ENCODE measurements at regions not wholly inside any gene's neighbourhood (a gene's known extent, or its start where the extent isn't known, plus 50 kb on each side); places are given as distances from the start of the nearest gene placed in this dataset.

DNA sequence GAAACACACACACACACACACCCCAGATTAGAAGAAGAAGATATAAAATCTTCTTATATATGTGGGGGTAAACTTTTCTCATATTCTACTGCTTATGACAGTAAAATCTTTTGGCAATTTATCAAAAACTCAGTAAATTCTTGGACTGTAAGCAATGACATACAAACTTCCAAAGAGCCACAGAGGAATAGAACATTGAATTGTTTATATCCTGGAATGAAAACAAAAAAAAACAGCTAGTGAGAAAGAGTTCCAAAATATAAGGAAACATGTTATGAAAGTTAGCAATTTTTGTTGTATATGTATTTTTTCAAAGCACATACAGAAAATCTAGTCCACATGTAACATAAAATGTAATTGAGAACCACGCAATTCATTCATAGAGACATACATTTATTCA is 764.9 kb downstream of the DSC3 start:
- Histone ChIP-seq H3K4me3 (no peak overlapping the region), H3K27ac (no peak overlapping the region)
- no peak for DNase-seq (ENCODE audit: low spot score)
- TF ChIP-seq, protein P1, sequence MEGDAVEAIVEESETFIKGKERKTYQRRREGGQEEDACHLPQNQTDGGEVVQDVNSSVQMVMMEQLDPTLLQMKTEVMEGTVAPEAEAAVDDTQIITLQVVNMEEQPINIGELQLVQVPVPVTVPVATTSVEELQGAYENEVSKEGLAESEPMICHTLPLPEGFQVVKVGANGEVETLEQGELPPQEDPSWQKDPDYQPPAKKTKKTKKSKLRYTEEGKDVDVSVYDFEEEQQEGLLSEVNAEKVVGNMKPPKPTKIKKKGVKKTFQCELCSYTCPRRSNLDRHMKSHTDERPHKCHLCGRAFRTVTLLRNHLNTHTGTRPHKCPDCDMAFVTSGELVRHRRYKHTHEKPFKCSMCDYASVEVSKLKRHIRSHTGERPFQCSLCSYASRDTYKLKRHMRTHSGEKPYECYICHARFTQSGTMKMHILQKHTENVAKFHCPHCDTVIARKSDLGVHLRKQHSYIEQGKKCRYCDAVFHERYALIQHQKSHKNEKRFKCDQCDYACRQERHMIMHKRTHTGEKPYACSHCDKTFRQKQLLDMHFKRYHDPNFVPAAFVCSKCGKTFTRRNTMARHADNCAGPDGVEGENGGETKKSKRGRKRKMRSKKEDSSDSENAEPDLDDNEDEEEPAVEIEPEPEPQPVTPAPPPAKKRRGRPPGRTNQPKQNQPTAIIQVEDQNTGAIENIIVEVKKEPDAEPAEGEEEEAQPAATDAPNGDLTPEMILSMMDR (IDR thresholded peaks at IDR 0.05), result no peak

DNA sequence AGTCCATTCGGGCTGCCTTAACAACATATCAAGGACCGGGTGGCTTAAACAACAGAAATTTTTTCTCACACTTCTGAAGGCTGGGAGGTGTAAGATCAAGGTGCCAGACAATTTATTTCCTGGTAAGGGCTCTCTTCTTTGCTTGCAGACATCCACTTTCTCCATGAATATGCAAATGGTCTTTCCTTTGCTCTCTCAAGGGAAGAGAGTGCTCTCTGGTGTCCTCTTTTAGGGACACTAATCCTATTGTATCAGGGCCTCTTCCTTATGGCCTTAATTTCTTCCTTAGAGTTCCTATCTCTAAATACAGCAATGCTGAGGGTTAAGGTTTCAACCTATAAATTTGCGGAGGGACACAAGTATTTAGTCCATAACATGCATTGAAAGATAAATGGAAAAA is 770.8 kb downstream of the DSC3 start:
- no peak overlapping the region for H3K27ac ChIP-seq
- TF ChIP-seq, protein P1 (IDR thresholded peaks at IDR 0.05), result no peak
- DNase-seq (ENCODE audit: low spot score), result no peak

DNA sequence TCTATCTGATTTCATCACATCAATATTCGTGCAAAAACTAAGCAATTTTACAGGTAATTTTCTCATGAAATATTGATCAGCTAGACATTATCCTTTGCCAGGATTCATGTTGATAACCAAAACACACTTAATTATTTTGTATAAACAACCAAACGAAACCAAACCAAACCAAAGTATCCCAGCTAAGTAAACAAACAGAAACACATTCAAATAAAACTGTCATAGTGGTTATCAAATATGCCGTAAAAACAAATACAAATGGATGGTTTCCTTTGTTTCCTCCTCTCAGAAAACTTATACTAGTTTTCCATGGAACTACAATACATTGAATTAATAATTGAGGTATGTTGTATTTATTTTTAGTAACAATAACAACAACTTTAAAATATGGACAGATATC is 777.4 kb downstream of the DSC3 start:
- TF ChIP-seq, protein P1 (IDR thresholded peaks at IDR 0.05), result no peak
- Histone ChIP-seq H3K4me3 (no peak overlapping the region), H3K27ac (no peak overlapping the region)
- no peak for DNase-seq (ENCODE audit: low spot score)

More for the DNA sequence above, 770.8 kb downstream of the DSC3 start:
- no peak overlapping the region for H3K4me3 ChIP-seq

DNA sequence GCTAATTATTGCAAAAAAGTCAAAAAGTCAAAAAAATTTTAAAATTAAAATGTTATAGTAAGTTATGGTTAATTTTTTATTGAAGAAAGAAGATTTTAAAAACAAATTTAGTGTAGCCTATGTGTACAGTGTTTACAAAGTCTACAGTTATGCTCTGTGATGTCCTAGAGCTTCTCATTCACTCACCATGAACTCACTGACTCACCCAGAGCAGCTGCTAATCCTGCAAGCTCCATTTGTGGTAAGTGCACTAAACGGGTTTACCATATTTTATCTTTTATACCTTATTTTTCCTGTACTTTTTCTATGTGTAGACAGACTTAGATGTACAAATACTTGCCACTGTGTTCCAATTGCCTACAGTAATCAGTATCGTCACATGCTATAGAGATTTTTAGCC is 788.2 kb downstream of the DSC3 start:
- TF ChIP-seq, protein P1 (IDR thresholded peaks at IDR 0.05), result no peak
- no peak overlapping the region for H3K4me3 ChIP-seq
- no peak overlapping the region for H3K27ac ChIP-seq
- DNase-seq (ENCODE audit: low spot score), result no peak

DNA sequence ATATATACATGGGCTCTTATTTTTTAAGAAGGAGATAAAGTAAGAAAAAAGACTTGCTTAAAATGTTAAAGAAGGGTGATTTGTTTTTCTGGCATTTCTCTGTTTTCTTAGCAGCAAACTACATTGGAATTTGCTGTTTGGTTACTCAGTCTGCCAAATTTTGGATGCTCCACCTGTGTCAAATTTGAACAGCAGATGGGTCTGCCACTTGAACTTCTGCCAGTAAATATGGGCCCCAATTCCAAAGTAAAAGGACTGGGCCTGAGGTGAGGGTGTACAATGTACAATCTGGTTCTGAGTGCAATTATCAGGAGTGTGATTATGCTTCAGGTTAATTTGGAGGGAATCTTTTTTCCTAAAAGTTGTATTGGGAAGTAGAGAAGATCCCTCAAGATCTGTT is 794.5 kb downstream of the DSC3 start:
- DNase-seq (ENCODE audit: low spot score), result no peak
- TF ChIP-seq, protein P1 (IDR thresholded peaks at IDR 0.05), result no peak
- H3K27ac ChIP-seq, result no peak overlapping the region
- no peak overlapping the region for H3K4me3 ChIP-seq

DNA sequence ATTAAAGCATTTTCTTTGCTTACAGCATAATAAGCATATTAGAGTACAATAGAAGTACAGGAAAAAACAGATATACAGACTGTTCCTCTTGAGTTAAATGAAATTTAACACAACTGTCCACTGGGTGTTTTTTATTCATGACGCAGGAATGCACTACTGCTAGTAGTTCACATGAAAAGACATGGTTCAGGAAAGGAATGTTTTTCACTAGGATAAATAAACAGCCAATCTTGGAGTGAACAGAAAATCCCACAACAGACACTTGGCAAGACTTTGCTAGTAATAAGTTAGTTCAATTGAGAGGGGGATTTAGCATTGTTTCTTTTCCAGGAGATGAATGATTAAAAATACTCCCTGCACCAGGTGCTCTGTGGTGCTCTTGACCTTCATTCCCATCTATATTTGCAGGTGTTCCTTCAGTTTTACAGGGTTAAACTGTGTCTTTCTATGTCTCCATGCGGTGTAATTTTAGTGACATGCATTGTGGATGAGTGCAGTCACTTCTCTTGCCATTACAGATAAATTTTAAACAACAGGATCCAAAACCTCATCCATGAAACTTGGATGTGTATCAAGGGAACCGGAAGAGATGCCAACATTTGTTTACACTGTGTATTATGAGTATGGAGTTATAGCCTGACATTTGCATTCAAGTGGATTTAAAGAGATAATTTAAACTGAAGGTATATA is 796.6 kb downstream of the DSC3 start:
- TF ChIP-seq, protein P1 (IDR thresholded peaks at IDR 0.05), result no peak
- DNase-seq (ENCODE audit: low spot score), result no peak
- Histone ChIP-seq H3K27ac (no peak overlapping the region), H3K4me3 (no peak overlapping the region)

DNA sequence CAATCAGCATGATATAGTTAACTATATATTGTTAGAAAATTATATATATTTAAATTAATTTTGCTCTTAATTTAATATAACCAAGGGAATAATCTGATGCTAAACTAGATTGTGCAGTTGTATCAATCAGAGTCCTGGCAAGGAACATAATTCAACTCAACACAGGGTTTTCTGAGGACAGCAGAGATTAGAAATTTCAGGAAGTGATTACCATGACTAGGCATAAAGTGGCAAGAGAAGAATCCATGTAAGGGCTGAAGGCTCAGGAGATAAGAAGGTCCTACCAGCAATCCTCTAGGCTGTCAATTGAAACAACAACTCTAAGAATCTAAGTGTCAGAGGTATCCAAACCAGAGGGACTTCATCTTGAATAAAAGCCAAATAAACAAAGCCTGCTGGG is 807.8 kb downstream of the DSC3 start:
- TF ChIP-seq, protein P1 (IDR thresholded peaks at IDR 0.05), result no peak
- Histone ChIP-seq H3K4me3 (no peak overlapping the region), H3K27ac (no peak overlapping the region)

More for the DNA sequence above, 807.8 kb downstream of the DSC3 start:
- DNase-seq (ENCODE audit: low spot score), result no peak
